ENCODE measurements at regions not wholly inside any gene's neighbourhood (a gene's known extent, or its start where the extent isn't known, plus 50 kb on each side); places are given as distances from the start of the nearest gene placed in this dataset.
A peak's percentile ranks its signal among the peaks of the same experiment; 100 is the strongest.

- TF ChIP-seq TAF1 (conservative IDR thresholded peaks at IDR 0.05) (no peak), ZBTB33 (IDR thresholded peaks at IDR 0.05) (no peak)
- DNase-seq (ENCODE audit: low spot score) = no peak
- no peaks in the 10 kb centered on the region for H3K36me3 ChIP-seq (ENCODE audit: control insufficient read depth in 4 of 4, insufficient read depth in 3 of 4, low read depth in 1 of 4, low read length in 3 of 4)
- peaks cover 0 to 5% (median 0%) of the 10 kb centered on the region in 4 donors for H3K9me3 ChIP-seq (ENCODE audit: control insufficient read depth in 4 of 4, low read length in 3 of 4)
- no peak overlapping the region for H3K9ac ChIP-seq (ENCODE audit: low read depth in 1 of 2, low read length in 2 of 2)
- 68% methylated on average over 4 of the region's 4 CpGs for WGBS
- no peaks in the 10 kb centered on the region for H3K4me1 ChIP-seq (ENCODE audit: control insufficient read depth in 4 of 4, insufficient read depth in 4 of 4, low read length in 3 of 4)
- no peaks in the 10 kb centered on the region for H3K27me3 ChIP-seq (ENCODE audit: control insufficient read depth in 4 of 4, insufficient read depth in 4 of 4, low read length in 3 of 4)
- H3K4me3 ChIP-seq (ENCODE audit: low read depth in 1 of 3, low read length in 3 of 3) = no peak overlapping the region
- H3K27ac ChIP-seq (ENCODE audit: low read depth in 1 of 2, low read length in 2 of 2) = no peak overlapping the region
Measured at GRCh38 chrX:82627568-82627967, 880.5 kb upstream of the POU3F4 start.

GRCh38 chrX:82648062-82648461, 860.0 kb upstream of the POU3F4 start:
- no peak for DNase-seq (ENCODE audit: low spot score)

GRCh38 chrX:82649645-82650044, 858.4 kb upstream of the POU3F4 start:
- WGBS = 84% methylated on average over 5 of the region's 5 CpGs
- DNase-seq (ENCODE audit: low spot score) = no peak
- no peaks in the 10 kb centered on the region for H3K4me1 ChIP-seq (ENCODE audit: control insufficient read depth in 4 of 4, insufficient read depth in 4 of 4, low read length in 3 of 4)
- H3K27me3 ChIP-seq (ENCODE audit: control insufficient read depth in 4 of 4, insufficient read depth in 4 of 4, low read length in 3 of 4) = peaks cover 0 to 3% (median 0%) of the 10 kb centered on the region in 4 donors
- no peaks in the 10 kb centered on the region for H3K36me3 ChIP-seq (ENCODE audit: control insufficient read depth in 4 of 4, insufficient read depth in 3 of 4, low read depth in 1 of 4, low read length in 3 of 4)
- no peak overlapping the region for H3K4me3 ChIP-seq (ENCODE audit: low read depth in 1 of 3, low read length in 3 of 3)
- H3K9me3 ChIP-seq (ENCODE audit: control insufficient read depth in 4 of 4, low read length in 3 of 4) = peaks cover 0 to 15% (median 1%) of the 10 kb centered on the region in 4 donors
- no peak overlapping the region for H3K9ac ChIP-seq (ENCODE audit: low read depth in 1 of 2, low read length in 2 of 2)
- H3K27ac ChIP-seq (ENCODE audit: low read depth in 1 of 2, low read length in 2 of 2) = no peak overlapping the region
- TF ChIP-seq RXRA (IDR thresholded peaks at IDR 0.05) = no peak
- TF ChIP-seq ATF3 (IDR thresholded peaks at IDR 0.05) = no peak
- TF ChIP-seq CTCF (IDR thresholded peaks at IDR 0.05; ENCODE audit: low read depth, low read length, missing input control) = no peak
- TF ChIP-seq RAD21 (IDR thresholded peaks at IDR 0.05) = no peak
- no peak for TF ChIP-seq GABPA (IDR thresholded peaks at IDR 0.05 in 1 of 2, conservative IDR thresholded peaks at IDR 0.05 in 1 of 2)
- TF ChIP-seq EGR1 (IDR thresholded peaks at IDR 0.05; ENCODE audit: low read depth in 2 of 2) = no peak
- no peak for TF ChIP-seq TAF1 (conservative IDR thresholded peaks at IDR 0.05)
- no peak for TF ChIP-seq REST (IDR thresholded peaks at IDR 0.05)
- no peak for TF ChIP-seq HNF4A (conservative IDR thresholded peaks at IDR 0.05)
- TF ChIP-seq FOXA1 (IDR thresholded peaks at IDR 0.05) = no peak

More at GRCh38 chrX:82648062-82648461, 860.0 kb upstream of the POU3F4 start:
- H3K27me3 ChIP-seq (ENCODE audit: control insufficient read depth in 4 of 4, insufficient read depth in 4 of 4, low read length in 3 of 4) = peaks cover 0 to 3% (median 0%) of the 10 kb centered on the region in 4 donors
- H3K36me3 ChIP-seq (ENCODE audit: control insufficient read depth in 4 of 4, insufficient read depth in 3 of 4, low read depth in 1 of 4, low read length in 3 of 4) = no peaks in the 10 kb centered on the region
- H3K9me3 ChIP-seq (ENCODE audit: control insufficient read depth in 4 of 4, low read length in 3 of 4) = peaks cover 0 to 15% (median 1%) of the 10 kb centered on the region in 4 donors
- TF ChIP-seq RAD21 (IDR thresholded peaks at IDR 0.05) = peak in 1 of 2 donors; percentile 22
- TF ChIP-seq REST (IDR thresholded peaks at IDR 0.05) = no peak
- H3K9ac ChIP-seq (ENCODE audit: low read depth in 1 of 2, low read length in 2 of 2) = no peak overlapping the region
- no peaks in the 10 kb centered on the region for H3K4me1 ChIP-seq (ENCODE audit: control insufficient read depth in 4 of 4, insufficient read depth in 4 of 4, low read length in 3 of 4)
- no peak overlapping the region for H3K27ac ChIP-seq (ENCODE audit: low read depth in 1 of 2, low read length in 2 of 2)
- H3K4me3 ChIP-seq (ENCODE audit: low read depth in 1 of 3, low read length in 3 of 3) = no peak overlapping the region
- 87% methylated on average over 2 of the region's 2 CpGs for WGBS

All from liver (tissue), 8 donors.